HEK293 (cell line): ENCODE measurements at regions not wholly inside any gene's neighbourhood (a gene's known extent, or its start where the extent isn't known, plus 50 kb on each side); places are given as distances from the start of the nearest gene placed in this dataset.

ENCODE experiments used
- CTCF ChIA-PET: fragments of 350-600 bp; formaldehyde crosslinking; extraction: SDS; loops from one replicate; lab custom pipeline; 2021; ENCODE audit warnings: antibody characterized with exemption; lab: Yijun Ruan, JAX
- POLR2A ChIA-PET: fragments of 300-600 bp; formaldehyde crosslinking; extraction: SDS; loops from one replicate; lab custom pipeline; 2020; ENCODE audit warnings: antibody characterized with exemption, inconsistent platforms; lab: Yijun Ruan, JAX
- H3K27ac ChIP-seq: fragments of 200-500 bp; sonication (Bioruptor generic); 2 replicates; pipeline ENCODE4 v1.5.1; 2014; ENCODE audit warnings: low read depth, low read length, control low read depth, inconsistent platforms; ENCODE audit errors: extremely low read depth
- H3K36me3 ChIP-seq, 2 experiments: fragments of 200-500 bp in 1 of 2; sonication (Bioruptor generic) in 1 of 2; 1 replicate in 1 of 2; 2 replicates in 1 of 2; pipeline ENCODE4 v1.5.1; 2014 to 2017; ENCODE audit warnings: inconsistent platforms in 2 of 2, low read length in 2 of 2; ENCODE audit not compliant: control insufficient read depth in 2 of 2, insufficient read depth in 1 of 2
- H3K4me1 ChIP-seq: fragments of 200-500 bp; sonication (Bioruptor generic); 2 replicates; pipeline ENCODE4 v1.5.1; 2014; ENCODE audit warnings: mild to moderate bottlenecking, low read length, inconsistent platforms; ENCODE audit not compliant: control insufficient read depth, insufficient read depth
- H3K4me3 ChIP-seq: 2 replicates; pipeline ENCODE4 v1.5.1; 2011; ENCODE audit warnings: low read depth, mild to moderate bottlenecking, control low read depth, low read length, moderate library complexity
- H3K9me3 ChIP-seq: fragments of 200-500 bp; sonication (Bioruptor generic); 2 replicates; pipeline ENCODE4 v1.5.1; 2014; ENCODE audit warnings: low read depth, low read length, inconsistent platforms; ENCODE audit not compliant: control insufficient read depth, insufficient read depth
- AEBP2 ChIP-seq: fragments of 450-650 bp; formaldehyde crosslinking; IDR thresholded peaks from 2 replicates; pipeline ENCODE4 v1.5.1; 2016; ENCODE audit warnings: missing biosample characterization, missing genetic modification characterization, borderline replicate concordance
- EGR2 ChIP-seq: fragments of 450-650 bp; formaldehyde crosslinking; IDR thresholded peaks from 2 replicates; pipeline ENCODE4 v1.5.1; 2016; ENCODE audit warnings: low read depth, missing biosample characterization, missing genetic modification characterization
- FEZF1 ChIP-seq: fragments of 450-650 bp; formaldehyde crosslinking; IDR thresholded peaks from 2 replicates; pipeline ENCODE4 v1.5.1; 2016; ENCODE audit warnings: missing biosample characterization, missing genetic modification characterization
- HIC1 ChIP-seq: fragments of 450-650 bp; formaldehyde crosslinking; IDR thresholded peaks from 2 replicates; pipeline ENCODE4 v1.5.1; 2016; ENCODE audit warnings: missing biosample characterization, missing genetic modification characterization
- HOXD13 ChIP-seq: sonication (generic); formaldehyde crosslinking; IDR thresholded peaks from 2 replicates; pipeline ENCODE4 v1.8.0; 2022; ENCODE audit warnings: missing genetic modification reagents, borderline replicate concordance
- KLF1 ChIP-seq: fragments of 450-650 bp; formaldehyde crosslinking; IDR thresholded peaks from 2 replicates; pipeline ENCODE4 v1.5.1; 2016; ENCODE audit warnings: missing biosample characterization, missing genetic modification characterization
- MYNN ChIP-seq: fragments of 450-650 bp; formaldehyde crosslinking; IDR thresholded peaks from 2 replicates; pipeline ENCODE4 v1.5.1; 2016; ENCODE audit warnings: missing biosample characterization, missing genetic modification characterization, borderline replicate concordance
- SP2 ChIP-seq: fragments of 450-650 bp; formaldehyde crosslinking; IDR thresholded peaks from 2 replicates; pipeline ENCODE4 v1.5.1; 2016; ENCODE audit warnings: missing biosample characterization, missing genetic modification characterization
- TCF7L2 ChIP-seq: IDR thresholded peaks from 2 replicates; pipeline ENCODE4 v1.6.1; 2011; ENCODE audit warnings: low read depth, mild to moderate bottlenecking, inconsistent platforms, low read length, moderate library complexity, borderline replicate concordance
- ZBTB8A ChIP-seq: fragments of 450-650 bp; formaldehyde crosslinking; IDR thresholded peaks from 2 replicates; pipeline ENCODE4 v1.5.1; 2016; ENCODE audit warnings: missing biosample characterization, missing genetic modification characterization
- ZNF121 ChIP-seq: fragments of 450-650 bp; formaldehyde crosslinking; IDR thresholded peaks from 2 replicates; pipeline ENCODE4 v1.5.1; 2016; ENCODE audit warnings: missing biosample characterization, missing genetic modification characterization
- ZNF148 ChIP-seq: fragments of 450-650 bp; formaldehyde crosslinking; IDR thresholded peaks from 2 replicates; pipeline ENCODE4 v1.5.0; 2017; ENCODE audit warnings: missing biosample characterization, missing genetic modification characterization, borderline replicate concordance
- ZNF214 ChIP-seq: fragments of 450-650 bp; formaldehyde crosslinking; IDR thresholded peaks from 2 replicates; pipeline ENCODE4 v1.5.1; 2017; ENCODE audit warnings: missing biosample characterization, mild to moderate bottlenecking, missing genetic modification characterization, borderline replicate concordance
- ZNF223 ChIP-seq: fragments of 450-650 bp; formaldehyde crosslinking; IDR thresholded peaks from 2 replicates; pipeline ENCODE4 v1.5.1; 2016; ENCODE audit warnings: missing biosample characterization, missing genetic modification characterization
- ZNF404 ChIP-seq: fragments of 450-650 bp; formaldehyde crosslinking; IDR thresholded peaks from 2 replicates; pipeline ENCODE4 v1.5.1; 2017; ENCODE audit warnings: missing biosample characterization, missing genetic modification characterization
- ZNF423 ChIP-seq: fragments of 450-650 bp; formaldehyde crosslinking; IDR thresholded peaks from 2 replicates; pipeline ENCODE4 v1.5.1; 2016; ENCODE audit warnings: missing biosample characterization, missing genetic modification characterization
- ZNF558 ChIP-seq: fragments of 450-650 bp; formaldehyde crosslinking; IDR thresholded peaks from 2 replicates; pipeline ENCODE4 v1.5.1; 2016; ENCODE audit warnings: missing biosample characterization, missing genetic modification characterization
- ZNF600 ChIP-seq: fragments of 450-650 bp; formaldehyde crosslinking; IDR thresholded peaks from 2 replicates; pipeline ENCODE4 v1.5.1; 2016; ENCODE audit warnings: missing biosample characterization, missing genetic modification characterization
- ZNF664 ChIP-seq: fragments of 450-650 bp; formaldehyde crosslinking; IDR thresholded peaks from 2 replicates; pipeline ENCODE4 v1.5.1; 2016; ENCODE audit warnings: missing biosample characterization, missing genetic modification characterization
- ZNF830 ChIP-seq: fragments of 450-650 bp; IDR thresholded peaks from 2 replicates; pipeline ENCODE4 v1.5.0; 2018; ENCODE audit warnings: missing biosample characterization, missing genetic modification characterization, low read depth, mild to moderate bottlenecking, moderate library complexity
- ZNF843 ChIP-seq: fragments of 450-650 bp; formaldehyde crosslinking; IDR thresholded peaks from 2 replicates; pipeline ENCODE4 v1.5.1; 2016; ENCODE audit warnings: missing biosample characterization, missing genetic modification characterization
- TF ChIP-seq, protein P1 (sequence below): fragments of 450-650 bp; formaldehyde crosslinking; IDR thresholded peaks from 2 replicates; pipeline ENCODE4 v1.5.1; 2016; ENCODE audit warnings: missing biosample characterization, missing genetic modification characterization
- TF ChIP-seq, protein P2 (sequence below): fragments of 450-650 bp; formaldehyde crosslinking; IDR thresholded peaks from 2 replicates; pipeline ENCODE4 v1.5.1; 2016; ENCODE audit warnings: missing biosample characterization, missing genetic modification characterization

DNA sequence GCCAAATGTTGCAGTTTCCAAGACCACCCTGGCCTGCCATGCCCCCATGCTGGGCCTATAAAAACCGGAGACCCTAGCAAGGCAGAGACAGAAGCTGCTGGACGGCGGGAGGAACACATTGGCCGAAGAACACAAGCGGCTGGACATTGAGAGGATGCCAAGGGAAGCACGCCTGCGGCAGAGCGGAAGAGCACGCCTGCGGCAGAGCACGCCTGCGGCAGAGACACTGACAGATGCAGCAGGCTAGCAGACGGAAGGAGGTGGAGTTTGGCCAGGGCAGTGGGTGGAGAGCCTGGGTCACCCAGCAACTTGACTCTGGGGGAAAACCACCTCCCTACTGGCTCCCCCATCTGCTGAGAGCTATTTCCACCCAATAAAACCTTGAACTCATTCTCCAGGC, 322.3 kb upstream of the TBL1XR1 start:
- no peaks in the 10 kb centered on the region for H3K4me1 ChIP-seq
- ChIA-PET CTCF (no interaction called here), POLR2A (no interaction called here)
- no peaks in the 10 kb centered on the region for H3K9me3 ChIP-seq
- no peak overlapping the region for H3K27ac ChIP-seq
- H3K4me3 ChIP-seq, result no peak overlapping the region
- H3K36me3 ChIP-seq, result no peaks in the 10 kb centered on the region
- TF ChIP-seq EGR2 (tag by site-specific recombination) (no peak), ZNF148 (tag by site-specific recombination) (no peak), ZNF664 (tag by site-specific recombination) (no peak), TCF7L2 (no peak), ZNF423 (no peak), MYNN (tag by site-specific recombination) (no peak), ZNF121 (tag by site-specific recombination) (no peak), HOXD13 (CRISPR knock-in tag) (no peak), HIC1 (tag by site-specific recombination) (no peak), KLF1 (tag by site-specific recombination) (no peak)
- TF ChIP-seq, protein P1, sequence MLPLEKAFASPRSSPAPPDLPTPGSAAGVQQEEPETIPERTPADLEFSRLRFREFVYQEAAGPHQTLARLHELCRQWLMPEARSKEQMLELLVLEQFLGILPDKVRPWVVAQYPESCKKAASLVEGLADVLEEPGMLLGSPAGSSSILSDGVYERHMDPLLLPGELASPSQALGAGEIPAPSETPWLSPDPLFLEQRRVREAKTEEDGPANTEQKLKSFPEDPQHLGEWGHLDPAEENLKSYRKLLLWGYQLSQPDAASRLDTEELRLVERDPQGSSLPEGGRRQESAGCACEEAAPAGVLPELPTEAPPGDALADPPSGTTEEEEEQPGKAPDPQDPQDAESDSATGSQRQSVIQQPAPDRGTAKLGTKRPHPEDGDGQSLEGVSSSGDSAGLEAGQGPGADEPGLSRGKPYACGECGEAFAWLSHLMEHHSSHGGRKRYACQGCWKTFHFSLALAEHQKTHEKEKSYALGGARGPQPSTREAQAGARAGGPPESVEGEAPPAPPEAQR (tag by site-specific recombination), result no peak
- TF ChIP-seq, protein P2, sequence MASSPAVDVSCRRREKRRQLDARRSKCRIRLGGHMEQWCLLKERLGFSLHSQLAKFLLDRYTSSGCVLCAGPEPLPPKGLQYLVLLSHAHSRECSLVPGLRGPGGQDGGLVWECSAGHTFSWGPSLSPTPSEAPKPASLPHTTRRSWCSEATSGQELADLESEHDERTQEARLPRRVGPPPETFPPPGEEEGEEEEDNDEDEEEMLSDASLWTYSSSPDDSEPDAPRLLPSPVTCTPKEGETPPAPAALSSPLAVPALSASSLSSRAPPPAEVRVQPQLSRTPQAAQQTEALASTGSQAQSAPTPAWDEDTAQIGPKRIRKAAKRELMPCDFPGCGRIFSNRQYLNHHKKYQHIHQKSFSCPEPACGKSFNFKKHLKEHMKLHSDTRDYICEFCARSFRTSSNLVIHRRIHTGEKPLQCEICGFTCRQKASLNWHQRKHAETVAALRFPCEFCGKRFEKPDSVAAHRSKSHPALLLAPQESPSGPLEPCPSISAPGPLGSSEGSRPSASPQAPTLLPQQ (tag by site-specific recombination), result no peak

- H3K27ac ChIP-seq, result no peak overlapping the region
Observed at GRCh38 chr3:177521305-177521704, 324.0 kb upstream of the TBL1XR1 start.

More at GRCh38 chr3:177521305-177521704, 324.0 kb upstream of the TBL1XR1 start:
- no peak for TF ChIP-seq ZNF404 (tag by site-specific recombination)
- TF ChIP-seq, protein P1 (tag by site-specific recombination), result no peak
- no peak for TF ChIP-seq ZNF830 (tag by site-specific recombination)
- no peak for TF ChIP-seq AEBP2 (tag by site-specific recombination)
- no peak for TF ChIP-seq FEZF1
- no peak for TF ChIP-seq ZNF843
- no peak for TF ChIP-seq ZBTB8A (tag by site-specific recombination)
- TF ChIP-seq ZNF600 (tag by site-specific recombination), result no peak
- no peak for TF ChIP-seq SP2 (tag by site-specific recombination)
- TF ChIP-seq ZNF223, result no peak
- TF ChIP-seq ZNF558 (tag by site-specific recombination), result no peak
- no peak for TF ChIP-seq ZNF214 (tag by site-specific recombination)
- TF ChIP-seq, all 188 proteins: peak for 0
- H3K9me3 ChIP-seq, result no peaks in the 10 kb centered on the region
- POLR2A ChIA-PET, result no interaction called here
- CTCF ChIA-PET, result no interaction called here
- H3K4me1 ChIP-seq, result no peaks in the 10 kb centered on the region
- H3K4me3 ChIP-seq, result no peak overlapping the region
- H3K36me3 ChIP-seq, result no peaks in the 10 kb centered on the region
